Retinal pigment epithelial cell (primary cell): ENCODE measurements at regions not wholly inside any gene's neighbourhood (a gene's known extent, or its start where the extent isn't known, plus 50 kb on each side); places are given as distances from the start of the nearest gene placed in this dataset.

Experiments used
- DNase-seq: peaks from one replicate; pipeline ENCODE4 v3.0.0-alpha.2; 2010; ENCODE audit warnings: low read depth
- H3K4me3 ChIP-seq: 2 replicates; pipeline ENCODE4 v1.5.1; 2011; ENCODE audit warnings: mild to moderate bottlenecking, low read length, control low read depth, moderate library complexity
- TF ChIP-seq, protein P1 (sequence below): conservative IDR thresholded peaks from 2 replicates; pipeline ENCODE4 v1.5.1; 2011; ENCODE audit warnings: low read depth, low read length, control low read depth, inconsistent platforms

GRCh38 chr2:13014783-13015182 lies 298.0 kb downstream of the TRIB2 start:
- no peak for DNase-seq
- TF ChIP-seq, protein P1, sequence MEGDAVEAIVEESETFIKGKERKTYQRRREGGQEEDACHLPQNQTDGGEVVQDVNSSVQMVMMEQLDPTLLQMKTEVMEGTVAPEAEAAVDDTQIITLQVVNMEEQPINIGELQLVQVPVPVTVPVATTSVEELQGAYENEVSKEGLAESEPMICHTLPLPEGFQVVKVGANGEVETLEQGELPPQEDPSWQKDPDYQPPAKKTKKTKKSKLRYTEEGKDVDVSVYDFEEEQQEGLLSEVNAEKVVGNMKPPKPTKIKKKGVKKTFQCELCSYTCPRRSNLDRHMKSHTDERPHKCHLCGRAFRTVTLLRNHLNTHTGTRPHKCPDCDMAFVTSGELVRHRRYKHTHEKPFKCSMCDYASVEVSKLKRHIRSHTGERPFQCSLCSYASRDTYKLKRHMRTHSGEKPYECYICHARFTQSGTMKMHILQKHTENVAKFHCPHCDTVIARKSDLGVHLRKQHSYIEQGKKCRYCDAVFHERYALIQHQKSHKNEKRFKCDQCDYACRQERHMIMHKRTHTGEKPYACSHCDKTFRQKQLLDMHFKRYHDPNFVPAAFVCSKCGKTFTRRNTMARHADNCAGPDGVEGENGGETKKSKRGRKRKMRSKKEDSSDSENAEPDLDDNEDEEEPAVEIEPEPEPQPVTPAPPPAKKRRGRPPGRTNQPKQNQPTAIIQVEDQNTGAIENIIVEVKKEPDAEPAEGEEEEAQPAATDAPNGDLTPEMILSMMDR, result no peak
- H3K4me3 ChIP-seq, result no peak overlapping the region

- TF ChIP-seq, protein P1, result no peak
- DNase-seq, result no peak
- H3K4me3 ChIP-seq, result no peak overlapping the region
Observed at GRCh38 chr2:13015532-13016320, 299.0 kb downstream of the TRIB2 start.

DNA sequence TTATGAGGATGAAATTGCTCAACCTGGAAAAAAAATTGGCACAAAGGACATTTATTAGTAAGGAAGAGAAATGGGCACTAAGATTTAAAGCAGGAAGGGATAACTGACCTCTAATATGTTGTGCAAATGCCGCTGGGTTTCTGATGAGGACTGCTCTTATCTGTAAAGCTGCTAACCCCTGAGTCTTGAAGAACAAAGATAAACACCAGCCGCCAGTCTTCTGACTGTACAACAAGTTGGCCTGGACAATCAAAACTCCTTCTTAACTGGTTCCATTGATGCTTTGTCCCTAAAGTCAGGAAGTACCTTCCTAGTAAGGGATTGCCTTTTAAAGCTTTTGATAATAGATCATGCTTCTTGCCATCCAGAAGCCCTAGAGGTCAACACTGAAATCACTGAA lies 301.8 kb downstream of the TRIB2 start:
- no peak for DNase-seq
- no peak overlapping the region for H3K4me3 ChIP-seq
- TF ChIP-seq, protein P1, result no peak

DNA sequence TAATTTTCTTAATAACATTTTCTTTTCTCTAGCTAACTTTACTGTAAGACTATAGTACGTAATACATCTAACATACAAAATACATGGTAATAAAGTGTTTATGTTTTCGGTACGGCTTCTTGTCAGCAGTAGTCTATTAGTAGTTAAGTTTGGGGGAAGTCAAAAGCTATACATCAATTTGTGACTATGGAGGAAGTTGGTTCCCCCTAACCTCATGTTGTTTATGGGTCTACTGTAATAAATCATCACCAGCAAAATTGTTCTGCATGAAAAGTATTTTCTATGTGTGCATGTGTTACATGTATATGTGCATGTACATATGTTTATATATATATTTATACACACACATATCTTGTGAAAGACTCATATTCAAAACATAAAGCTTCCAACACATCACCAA lies 303.0 kb downstream of the TRIB2 start:
- no peak for DNase-seq
- TF ChIP-seq, protein P1, result no peak
- no peak overlapping the region for H3K4me3 ChIP-seq

GRCh38 chr2:13020469-13020868 lies 303.7 kb downstream of the TRIB2 start:
- no peak for DNase-seq
- no peak overlapping the region for H3K4me3 ChIP-seq
- TF ChIP-seq, protein P1, result no peak

DNA sequence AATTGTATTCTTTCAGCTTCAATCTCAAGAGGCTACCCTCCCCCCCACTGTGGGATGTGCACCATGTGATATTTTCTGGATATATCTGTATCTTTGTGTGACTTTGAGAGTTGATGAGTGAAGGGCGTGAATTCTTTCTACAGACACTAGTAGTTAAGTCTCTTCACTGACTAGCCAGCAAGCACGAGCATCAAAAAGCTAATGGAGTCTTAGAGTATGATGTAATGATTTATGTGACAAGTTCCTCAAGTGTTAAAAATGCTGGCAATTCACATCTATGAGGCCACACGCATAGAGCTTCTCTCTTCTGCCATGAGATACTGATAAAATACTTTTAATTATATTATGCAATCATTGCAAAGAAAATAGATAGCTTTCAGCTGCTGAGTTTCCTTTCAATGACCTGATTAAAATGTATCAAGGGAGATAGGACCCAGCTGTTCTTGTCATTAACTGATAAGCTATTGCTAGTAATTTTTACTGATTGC lies 304.8 kb downstream of the TRIB2 start:
- no peak overlapping the region for H3K4me3 ChIP-seq

More for the DNA sequence above, 304.8 kb downstream of the TRIB2 start:
- no peak for DNase-seq
- TF ChIP-seq, protein P1, result no peak
